Effector memory CD8-positive, alpha-beta T cell (primary cell): ENCODE measurements at regions not wholly inside any gene's neighbourhood (a gene's known extent, or its start where the extent isn't known, plus 50 kb on each side); places are given as distances from the start of the nearest gene placed in this dataset.

Source experiments
- ATAC-seq: fragments of 150-1000 bp; cut with Tn5 transposase; replicated peaks from 2 replicates; pipeline ENCODE4 v1.10.0; 2021; ENCODE audit warnings: mild to moderate bottlenecking, moderate library complexity
- DNase-seq, 3 experiments: peaks; one replicate each; pipeline ENCODE4 v3.0.0; 2021
- H3K27ac Mint-ChIP-seq, 2 donors: one replicate each; pipeline ENCODE4 v1.8.0; 2022; ENCODE audit warnings: mild to moderate bottlenecking in 2 of 2, mixed read lengths in 2 of 2, moderate library complexity in 2 of 2
- H3K27me3 Mint-ChIP-seq, 2 donors: one replicate each; pipeline ENCODE4 v1.8.0; 2022; ENCODE audit warnings: mixed read lengths in 2 of 2
- H3K36me3 Mint-ChIP-seq: one replicate; pipeline ENCODE4 v1.8.0; 2022; ENCODE audit warnings: mild to moderate bottlenecking, moderate library complexity, mixed read lengths; ENCODE audit not compliant: insufficient read depth
- H3K4me1 Mint-ChIP-seq, 2 donors: one replicate each; pipeline ENCODE4 v1.8.0; 2022; ENCODE audit warnings: low read depth in 2 of 2, mixed read lengths in 2 of 2
- H3K4me3 Mint-ChIP-seq, 2 donors: one replicate each; pipeline ENCODE4 v1.8.0; 2022; ENCODE audit warnings: mild to moderate bottlenecking in 2 of 2, mixed read lengths in 2 of 2, moderate library complexity in 2 of 2
- H3K9me3 Mint-ChIP-seq, 2 donors: one replicate each; pipeline ENCODE4 v1.8.0; 2022; ENCODE audit warnings: mixed read lengths in 2 of 2

GRCh38 chr5:124393584-124394379 is 352.7 kb downstream of the ZNF608 start:
- Mint-ChIP-seq H3K27ac (no peak overlapping the region), H3K4me1 (no peaks in the 10 kb centered on the region), H3K27me3 (no peaks in the 10 kb centered on the region), H3K4me3 (no peak overlapping the region), H3K36me3 (no peaks in the 10 kb centered on the region), H3K9me3 (peaks cover 10 to 13% of the 10 kb centered on the region in 2 donors)
- DNase-seq (no peak), ATAC-seq (no peak)

DNA sequence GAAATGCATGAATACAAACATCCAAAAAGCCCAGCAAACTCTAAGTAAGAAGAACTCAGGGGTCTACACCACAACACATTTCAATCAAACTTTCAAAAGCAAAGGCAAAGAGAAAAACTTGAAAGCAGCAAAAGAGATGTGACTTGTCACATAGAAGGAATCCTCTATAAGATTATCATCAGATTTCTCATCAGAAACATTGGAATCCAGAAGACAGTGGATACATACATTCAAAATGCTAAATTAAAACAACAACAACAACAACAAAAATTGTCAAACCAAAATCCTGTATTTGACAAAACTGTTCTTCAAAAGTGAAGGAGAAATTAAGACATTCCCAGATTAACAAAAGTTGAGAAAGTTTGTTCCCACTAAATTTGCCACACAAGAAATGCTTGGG is 362.7 kb downstream of the ZNF608 start:
- Mint-ChIP-seq H3K9me3 (peaks cover 2 to 12% of the 10 kb centered on the region in 2 donors), H3K4me3 (no peak overlapping the region)

DNA sequence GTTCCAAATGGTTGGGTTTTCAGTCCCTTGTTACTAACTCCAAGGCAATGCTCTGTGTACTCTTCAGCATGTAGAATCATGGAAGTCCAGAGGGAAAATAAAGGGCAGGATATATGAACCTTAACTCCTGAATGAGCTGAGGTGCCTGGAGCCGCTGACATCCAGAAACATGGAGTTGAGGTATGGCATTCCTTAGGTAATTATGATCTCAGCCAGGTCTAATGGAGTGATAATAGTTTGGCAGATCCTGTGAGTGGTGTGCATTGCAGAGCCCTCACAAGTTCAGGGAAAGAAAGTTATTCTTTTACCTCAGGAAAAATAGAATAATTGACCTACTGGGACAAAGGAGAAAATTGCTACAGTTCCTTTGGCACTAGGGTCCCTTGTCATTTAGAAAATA is 369.1 kb downstream of the ZNF608 start:
- DNase-seq: no peak
- no peaks in the 10 kb centered on the region for H3K36me3 Mint-ChIP-seq
- no peaks in the 10 kb centered on the region for H3K4me1 Mint-ChIP-seq
- peaks cover 2 to 20% of the 10 kb centered on the region in 2 donors for H3K9me3 Mint-ChIP-seq
- H3K4me3 Mint-ChIP-seq: no peak overlapping the region
- no peak overlapping the region for H3K27ac Mint-ChIP-seq
- no peak for ATAC-seq
- H3K27me3 Mint-ChIP-seq: no peaks in the 10 kb centered on the region

More for the DNA sequence above, 362.7 kb downstream of the ZNF608 start:
- DNase-seq (no peak), ATAC-seq (no peak)
- Mint-ChIP-seq H3K4me1 (no peaks in the 10 kb centered on the region), H3K27ac (no peak overlapping the region), H3K36me3 (no peaks in the 10 kb centered on the region), H3K27me3 (no peaks in the 10 kb centered on the region)

DNA sequence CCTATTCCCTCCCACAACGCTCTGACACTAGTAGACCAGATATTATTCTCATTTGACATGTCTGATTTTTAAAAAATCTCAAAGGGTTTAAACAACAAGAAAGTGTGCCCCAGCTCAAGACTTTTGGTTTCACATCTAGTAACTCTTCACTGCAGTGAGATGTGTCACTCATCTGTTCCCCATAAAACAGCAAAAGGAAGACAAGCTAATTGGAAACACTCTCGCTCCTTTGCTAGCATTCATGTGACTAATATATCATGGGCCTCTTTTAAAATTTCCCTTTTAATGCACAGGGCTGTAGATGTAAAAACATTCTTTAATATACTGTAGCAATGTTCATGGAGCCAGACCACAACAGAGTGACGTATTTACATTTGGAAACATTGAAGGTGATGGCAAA is 372.6 kb downstream of the ZNF608 start:
- DNase-seq (no peak), ATAC-seq (no peak)
- Mint-ChIP-seq H3K36me3 (no peaks in the 10 kb centered on the region), H3K9me3 (peaks cover 3 to 9% of the 10 kb centered on the region in 2 donors), H3K27ac (no peak overlapping the region), H3K4me1 (no peaks in the 10 kb centered on the region), H3K4me3 (no peak overlapping the region), H3K27me3 (no peaks in the 10 kb centered on the region)

- Mint-ChIP-seq H3K27ac (no peak overlapping the region), H3K36me3 (no peaks in the 10 kb centered on the region), H3K4me1 (no peaks in the 10 kb centered on the region), H3K4me3 (no peak overlapping the region), H3K27me3 (no peaks in the 10 kb centered on the region), H3K9me3 (peaks cover 5 to 9% of the 10 kb centered on the region in 2 donors)
- ATAC-seq (no peak), DNase-seq (no peak)
These were observed 374.0 kb downstream of the ZNF608 start for GRCh38 chr5:124372457-124372856.

- Mint-ChIP-seq H3K27me3 (no peaks in the 10 kb centered on the region), H3K9me3 (peaks cover 4 to 9% of the 10 kb centered on the region in 2 donors), H3K36me3 (no peaks in the 10 kb centered on the region), H3K4me1 (no peaks in the 10 kb centered on the region), H3K27ac (no peak overlapping the region), H3K4me3 (no peak overlapping the region)
- no peak for DNase-seq
- no peak for ATAC-seq
These were observed 375.2 kb downstream of the ZNF608 start for GRCh38 chr5:124371111-124371706.

DNA sequence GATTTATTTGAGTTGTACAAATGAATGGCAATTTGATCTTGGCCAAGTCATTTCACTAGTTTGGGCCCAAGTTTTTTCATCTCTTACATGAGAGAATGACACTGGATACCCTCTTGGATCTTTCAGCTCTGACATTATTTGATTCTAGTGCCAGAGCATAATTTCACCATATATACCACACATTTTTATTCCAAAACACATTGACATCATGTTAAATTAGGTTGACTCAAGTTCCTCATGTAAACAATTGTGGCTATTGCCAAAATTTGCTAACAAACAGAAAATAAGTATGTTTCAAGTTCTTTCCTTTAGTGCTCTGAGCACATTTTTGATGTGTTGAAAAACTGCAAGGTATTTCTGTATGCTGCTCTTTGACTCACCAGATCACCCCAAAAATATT is 375.8 kb downstream of the ZNF608 start:
- Mint-ChIP-seq H3K27me3 (no peaks in the 10 kb centered on the region), H3K9me3 (peaks cover 2 to 9% of the 10 kb centered on the region in 2 donors), H3K4me3 (no peak overlapping the region), H3K36me3 (no peaks in the 10 kb centered on the region), H3K27ac (no peak overlapping the region), H3K4me1 (no peaks in the 10 kb centered on the region)
- ATAC-seq: no peak
- DNase-seq: no peak

DNA sequence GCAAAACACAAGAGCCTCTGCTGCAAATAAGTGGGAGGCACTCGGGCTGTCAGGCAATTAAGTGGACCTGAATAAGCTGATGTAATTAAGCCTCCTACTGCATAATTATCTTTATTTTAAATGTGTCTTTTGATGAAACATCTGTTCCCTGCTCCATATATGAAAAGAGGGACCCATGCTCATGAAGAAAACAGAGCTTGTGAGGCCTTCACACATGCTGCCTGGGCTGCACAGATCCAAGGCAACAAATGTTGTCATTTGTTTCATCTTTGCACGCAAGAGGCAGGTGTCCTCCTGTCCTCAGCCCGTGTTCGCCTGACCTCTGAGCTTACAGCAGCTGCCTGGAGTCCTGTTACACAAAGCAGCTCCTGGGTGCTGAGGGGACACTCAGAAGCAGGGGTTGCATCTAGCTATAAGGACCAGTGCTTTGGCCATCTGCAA is 381.1 kb downstream of the ZNF608 start:
- H3K36me3 Mint-ChIP-seq: no peaks in the 10 kb centered on the region
- ATAC-seq: no peak
- no peak overlapping the region for H3K27ac Mint-ChIP-seq
- H3K27me3 Mint-ChIP-seq: no peaks in the 10 kb centered on the region
- no peak overlapping the region for H3K4me3 Mint-ChIP-seq
- no peak for DNase-seq
- peaks cover 0 to 6% of the 10 kb centered on the region in 2 donors for H3K9me3 Mint-ChIP-seq
- no peaks in the 10 kb centered on the region for H3K4me1 Mint-ChIP-seq

DNA sequence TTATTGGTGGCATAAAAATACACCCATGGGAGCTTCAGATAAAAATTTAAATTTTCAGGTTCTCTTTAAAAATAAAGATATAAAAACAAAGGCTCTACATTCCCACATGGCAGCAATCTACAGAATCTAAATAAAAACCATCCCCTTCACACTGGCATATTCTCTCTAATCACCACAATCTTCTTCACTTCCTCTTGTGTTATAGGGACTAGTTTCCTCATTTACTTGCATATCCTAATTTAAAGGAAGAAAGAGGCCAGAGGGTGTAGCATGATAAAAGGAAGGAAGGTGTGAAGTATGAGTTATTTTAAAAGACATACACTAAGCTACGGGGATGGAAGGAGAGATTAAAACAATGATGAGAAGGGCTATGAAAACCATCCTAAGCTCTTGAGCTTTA is 390.5 kb downstream of the ZNF608 start:
- ATAC-seq: no peak
- H3K9me3 Mint-ChIP-seq: peaks cover 8 to 36% of the 10 kb centered on the region in 2 donors
- H3K36me3 Mint-ChIP-seq: no peaks in the 10 kb centered on the region

DNA sequence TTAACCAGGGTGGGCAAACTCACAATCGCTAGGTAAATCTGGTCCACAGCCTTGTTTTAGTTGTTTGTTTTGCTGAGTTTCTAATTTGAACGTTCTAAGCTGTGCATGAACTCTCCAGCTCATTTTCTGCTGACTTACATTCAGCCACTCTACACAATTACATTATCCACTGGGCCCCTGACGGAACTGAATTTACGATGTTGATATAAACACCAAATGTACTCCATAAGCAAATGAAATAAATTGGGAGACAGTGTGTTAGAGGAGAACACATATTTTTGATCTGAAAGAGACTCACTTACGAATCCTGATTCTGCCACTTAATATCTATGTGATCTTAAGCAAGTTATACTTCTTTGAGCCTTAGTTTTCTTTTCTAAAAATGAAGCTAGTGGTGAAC is 393.4 kb downstream of the ZNF608 start:
- ATAC-seq (no peak), DNase-seq (no peak)
- Mint-ChIP-seq H3K27ac (no peak overlapping the region), H3K9me3 (peaks cover 10 to 26% of the 10 kb centered on the region in 2 donors), H3K27me3 (no peaks in the 10 kb centered on the region), H3K4me3 (no peak overlapping the region), H3K36me3 (no peaks in the 10 kb centered on the region), H3K4me1 (no peaks in the 10 kb centered on the region)

More for the DNA sequence above, 390.5 kb downstream of the ZNF608 start:
- H3K27ac Mint-ChIP-seq: no peak overlapping the region
- no peak overlapping the region for H3K4me3 Mint-ChIP-seq
- H3K27me3 Mint-ChIP-seq: no peaks in the 10 kb centered on the region
- no peaks in the 10 kb centered on the region for H3K4me1 Mint-ChIP-seq
- DNase-seq: no peak

GRCh38 chr5:124352312-124352711 is 394.1 kb downstream of the ZNF608 start:
- Mint-ChIP-seq H3K36me3 (no peaks in the 10 kb centered on the region), H3K27ac (no peak overlapping the region), H3K4me1 (no peaks in the 10 kb centered on the region), H3K4me3 (no peak overlapping the region), H3K9me3 (peaks cover 8 to 22% of the 10 kb centered on the region in 2 donors), H3K27me3 (no peaks in the 10 kb centered on the region)
- ATAC-seq (no peak), DNase-seq (no peak)

- Mint-ChIP-seq H3K27me3 (no peaks in the 10 kb centered on the region), H3K27ac (no peak overlapping the region), H3K9me3 (peaks cover 6 to 12% of the 10 kb centered on the region in 2 donors), H3K36me3 (no peaks in the 10 kb centered on the region), H3K4me3 (no peak overlapping the region), H3K4me1 (no peaks in the 10 kb centered on the region)
- ATAC-seq (no peak), DNase-seq (no peak)
These were observed 396.5 kb downstream of the ZNF608 start for GRCh38 chr5:124349931-124350330.

DNA sequence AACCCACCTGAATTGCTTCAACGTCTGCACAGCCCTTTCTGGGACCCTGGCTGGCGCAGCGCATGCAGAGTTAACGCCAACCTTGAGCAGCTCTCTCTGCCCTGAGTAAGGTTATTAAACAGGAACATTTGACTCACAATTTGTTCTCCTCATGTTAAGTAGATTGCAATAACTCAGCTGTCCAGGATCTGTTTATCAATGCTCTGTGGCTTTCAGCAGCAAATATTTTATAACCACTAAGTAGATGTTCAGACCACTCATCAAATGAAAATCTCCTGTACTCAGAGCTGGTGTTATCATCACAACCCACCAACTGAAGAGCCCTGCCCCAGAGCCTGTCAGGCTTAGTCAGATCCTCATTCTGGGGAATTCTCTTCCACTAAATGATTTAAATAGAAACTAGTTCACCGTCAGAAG is 403.0 kb downstream of the ZNF608 start:
- Mint-ChIP-seq H3K27me3 (no peaks in the 10 kb centered on the region), H3K4me3 (no peak overlapping the region), H3K36me3 (no peaks in the 10 kb centered on the region), H3K4me1 (no peaks in the 10 kb centered on the region), H3K9me3 (peaks cover 3 to 6% of the 10 kb centered on the region in 2 donors), H3K27ac (no peak overlapping the region)
- DNase-seq (no peak), ATAC-seq (no peak)

DNA sequence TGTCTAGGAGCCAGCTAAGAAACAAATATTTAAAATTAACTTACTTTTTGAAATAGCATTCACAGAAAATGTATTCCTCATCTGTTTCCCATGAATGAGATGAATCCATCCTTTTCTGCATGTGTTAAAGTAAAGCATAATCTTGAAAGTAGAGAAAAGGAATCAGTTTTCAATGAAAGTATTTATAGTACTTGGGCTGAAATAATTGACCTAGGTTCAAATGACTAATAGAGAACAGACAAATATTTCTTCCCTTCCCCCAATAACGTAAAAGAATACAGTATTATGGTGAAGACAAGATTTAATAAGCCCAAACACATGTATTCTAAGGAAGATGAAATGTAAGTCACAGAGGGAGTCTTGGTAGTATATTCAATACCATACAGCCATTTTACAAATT is 403.5 kb downstream of the ZNF608 start:
- no peaks in the 10 kb centered on the region for H3K27me3 Mint-ChIP-seq
- H3K27ac Mint-ChIP-seq: no peak overlapping the region
- DNase-seq (no peak), ATAC-seq (no peak)
- H3K4me3 Mint-ChIP-seq: no peak overlapping the region
- no peaks in the 10 kb centered on the region for H3K36me3 Mint-ChIP-seq
- no peaks in the 10 kb centered on the region for H3K4me1 Mint-ChIP-seq
- H3K9me3 Mint-ChIP-seq: peaks cover 6 to 11% of the 10 kb centered on the region in 2 donors
